ENCODE measurements at regions not wholly inside any gene's neighbourhood (a gene's known extent, or its start where the extent isn't known, plus 50 kb on each side); places are given as distances from the start of the nearest gene placed in this dataset.

DNA sequence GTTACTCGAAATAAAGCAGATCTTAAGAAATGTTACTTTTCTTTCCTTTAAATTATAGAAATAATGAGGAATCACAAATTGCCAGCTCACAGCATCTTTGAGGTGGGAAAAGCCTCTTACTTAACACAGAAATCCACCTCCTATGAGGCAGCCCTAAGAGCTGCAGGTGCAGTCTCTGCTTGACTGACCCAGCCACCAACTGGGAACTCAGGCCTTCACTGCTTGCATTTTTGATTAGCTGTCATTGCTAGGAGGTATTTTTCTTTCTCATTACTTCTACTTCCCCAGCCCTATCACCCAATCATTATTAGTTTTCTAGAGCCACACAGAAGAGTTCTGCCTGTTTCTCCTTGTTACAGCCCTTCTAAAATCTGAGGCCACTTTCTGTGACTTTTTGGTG is 416.5 kb upstream of the KLF4 start:
- ATAC-seq (no peak), DNase-seq (ENCODE audit: low read depth, low spot score) (no peak)
- intact Hi-C loops (cut with micrococcal nuclease), result no loop called here
- Histone ChIP-seq H3K9me3 (ENCODE audit: control insufficient read depth in 1 of 2, insufficient read depth in 1 of 2, low read depth in 1 of 2, low read length in 2 of 2) (no peaks in the 10 kb centered on the region), H3K27ac (ENCODE audit: low read depth, low read length) (no peak overlapping the region), H3K4me1 (ENCODE audit: control insufficient read depth in 1 of 2, insufficient read depth in 2 of 2, low read length in 2 of 2) (no peaks in the 10 kb centered on the region), H3K4me2 (ENCODE audit: low read length) (no peak overlapping the region), H3K79me2 (ENCODE audit: insufficient read depth, low read length) (no peaks in the 10 kb centered on the region), H4K20me1 (ENCODE audit: insufficient read depth) (no peaks in the 10 kb centered on the region), H2AFZ (ENCODE audit: low read depth, low read length, poor library complexity, severe bottlenecking) (no peak overlapping the region), H3K36me3 (ENCODE audit: control insufficient read depth in 1 of 2, insufficient read depth in 2 of 2, low read length in 2 of 2) (no peaks in the 10 kb centered on the region), H3K27me3 (ENCODE audit: insufficient read depth, low read length) (no peaks in the 10 kb centered on the region), H3K9me2 (ENCODE audit: insufficient read depth) (no peaks in the 10 kb centered on the region), H3K4me3 (replicated peaks in 1 of 2; ENCODE audit: low read depth in 1 of 2, low read length in 2 of 2) (no peak overlapping the region), H3K9ac (ENCODE audit: low read length) (no peak overlapping the region)
- no TSS peak for BruUV-seq (replicated peaks)
- ChIA-PET CTCF (no interaction called here), POLR2A (no interaction called here), RAD21 (ENCODE audit: low non-redundant PET in 1 of 2, low total read pairs in 2 of 2, uncharacterized antibody in 2 of 2, unreplicated experiment in 2 of 2) (no interaction called here)
- TF ChIP-seq, protein P1, sequence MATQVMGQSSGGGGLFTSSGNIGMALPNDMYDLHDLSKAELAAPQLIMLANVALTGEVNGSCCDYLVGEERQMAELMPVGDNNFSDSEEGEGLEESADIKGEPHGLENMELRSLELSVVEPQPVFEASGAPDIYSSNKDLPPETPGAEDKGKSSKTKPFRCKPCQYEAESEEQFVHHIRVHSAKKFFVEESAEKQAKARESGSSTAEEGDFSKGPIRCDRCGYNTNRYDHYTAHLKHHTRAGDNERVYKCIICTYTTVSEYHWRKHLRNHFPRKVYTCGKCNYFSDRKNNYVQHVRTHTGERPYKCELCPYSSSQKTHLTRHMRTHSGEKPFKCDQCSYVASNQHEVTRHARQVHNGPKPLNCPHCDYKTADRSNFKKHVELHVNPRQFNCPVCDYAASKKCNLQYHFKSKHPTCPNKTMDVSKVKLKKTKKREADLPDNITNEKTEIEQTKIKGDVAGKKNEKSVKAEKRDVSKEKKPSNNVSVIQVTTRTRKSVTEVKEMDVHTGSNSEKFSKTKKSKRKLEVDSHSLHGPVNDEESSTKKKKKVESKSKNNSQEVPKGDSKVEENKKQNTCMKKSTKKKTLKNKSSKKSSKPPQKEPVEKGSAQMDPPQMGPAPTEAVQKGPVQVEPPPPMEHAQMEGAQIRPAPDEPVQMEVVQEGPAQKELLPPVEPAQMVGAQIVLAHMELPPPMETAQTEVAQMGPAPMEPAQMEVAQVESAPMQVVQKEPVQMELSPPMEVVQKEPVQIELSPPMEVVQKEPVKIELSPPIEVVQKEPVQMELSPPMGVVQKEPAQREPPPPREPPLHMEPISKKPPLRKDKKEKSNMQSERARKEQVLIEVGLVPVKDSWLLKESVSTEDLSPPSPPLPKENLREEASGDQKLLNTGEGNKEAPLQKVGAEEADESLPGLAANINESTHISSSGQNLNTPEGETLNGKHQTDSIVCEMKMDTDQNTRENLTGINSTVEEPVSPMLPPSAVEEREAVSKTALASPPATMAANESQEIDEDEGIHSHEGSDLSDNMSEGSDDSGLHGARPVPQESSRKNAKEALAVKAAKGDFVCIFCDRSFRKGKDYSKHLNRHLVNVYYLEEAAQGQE (IDR thresholded peaks at IDR 0.05; ENCODE audit: low read depth), result no peak
- TF ChIP-seq SP1 (IDR thresholded peaks at IDR 0.05; ENCODE audit: low read depth), result no peak
- no peak for TF ChIP-seq CBX3 (IDR thresholded peaks at IDR 0.05; ENCODE audit: low read depth)
- TF ChIP-seq TCF7L2 (IDR thresholded peaks at IDR 0.05; ENCODE audit: borderline replicate concordance, extremely low read depth, insufficient read depth, insufficient read length), result no peak
- no peak for TF ChIP-seq RAD21 (IDR thresholded peaks at IDR 0.05; ENCODE audit: low read depth)
- TF ChIP-seq, protein P2, sequence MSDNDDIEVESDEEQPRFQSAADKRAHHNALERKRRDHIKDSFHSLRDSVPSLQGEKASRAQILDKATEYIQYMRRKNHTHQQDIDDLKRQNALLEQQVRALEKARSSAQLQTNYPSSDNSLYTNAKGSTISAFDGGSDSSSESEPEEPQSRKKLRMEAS (IDR thresholded peaks at IDR 0.05), result no peak
- TF ChIP-seq POLR2AphosphoS5 (IDR thresholded peaks at IDR 0.05; ENCODE audit: low read depth, low read length), result no peak
- no peak for TF ChIP-seq ELF1 (IDR thresholded peaks at IDR 0.05; ENCODE audit: borderline replicate concordance, low read depth)
- no peak for TF ChIP-seq SIN3A (IDR thresholded peaks at IDR 0.05; ENCODE audit: low read depth)
- TF ChIP-seq EZH2 (IDR thresholded peaks at IDR 0.05), result no peak
- TF ChIP-seq, protein P3, sequence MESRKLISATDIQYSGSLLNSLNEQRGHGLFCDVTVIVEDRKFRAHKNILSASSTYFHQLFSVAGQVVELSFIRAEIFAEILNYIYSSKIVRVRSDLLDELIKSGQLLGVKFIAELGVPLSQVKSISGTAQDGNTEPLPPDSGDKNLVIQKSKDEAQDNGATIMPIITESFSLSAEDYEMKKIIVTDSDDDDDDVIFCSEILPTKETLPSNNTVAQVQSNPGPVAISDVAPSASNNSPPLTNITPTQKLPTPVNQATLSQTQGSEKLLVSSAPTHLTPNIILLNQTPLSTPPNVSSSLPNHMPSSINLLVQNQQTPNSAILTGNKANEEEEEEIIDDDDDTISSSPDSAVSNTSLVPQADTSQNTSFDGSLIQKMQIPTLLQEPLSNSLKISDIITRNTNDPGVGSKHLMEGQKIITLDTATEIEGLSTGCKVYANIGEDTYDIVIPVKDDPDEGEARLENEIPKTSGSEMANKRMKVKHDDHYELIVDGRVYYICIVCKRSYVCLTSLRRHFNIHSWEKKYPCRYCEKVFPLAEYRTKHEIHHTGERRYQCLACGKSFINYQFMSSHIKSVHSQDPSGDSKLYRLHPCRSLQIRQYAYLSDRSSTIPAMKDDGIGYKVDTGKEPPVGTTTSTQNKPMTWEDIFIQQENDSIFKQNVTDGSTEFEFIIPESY (IDR thresholded peaks at IDR 0.05; ENCODE audit: extremely low read depth, insufficient replicate concordance, low read length), result no peak
- TF ChIP-seq FOSL1 (IDR thresholded peaks at IDR 0.05; ENCODE audit: low read depth), result no peak
- no peak for TF ChIP-seq JUND (IDR thresholded peaks at IDR 0.05)
- TF ChIP-seq, protein P4, sequence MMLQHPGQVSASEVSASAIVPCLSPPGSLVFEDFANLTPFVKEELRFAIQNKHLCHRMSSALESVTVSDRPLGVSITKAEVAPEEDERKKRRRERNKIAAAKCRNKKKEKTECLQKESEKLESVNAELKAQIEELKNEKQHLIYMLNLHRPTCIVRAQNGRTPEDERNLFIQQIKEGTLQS (IDR thresholded peaks at IDR 0.05), result no peak
- no peak for TF ChIP-seq YY1 (IDR thresholded peaks at IDR 0.05; ENCODE audit: extremely low read depth, insufficient replicate concordance, low read depth, low read length)
- TF ChIP-seq, protein P5, sequence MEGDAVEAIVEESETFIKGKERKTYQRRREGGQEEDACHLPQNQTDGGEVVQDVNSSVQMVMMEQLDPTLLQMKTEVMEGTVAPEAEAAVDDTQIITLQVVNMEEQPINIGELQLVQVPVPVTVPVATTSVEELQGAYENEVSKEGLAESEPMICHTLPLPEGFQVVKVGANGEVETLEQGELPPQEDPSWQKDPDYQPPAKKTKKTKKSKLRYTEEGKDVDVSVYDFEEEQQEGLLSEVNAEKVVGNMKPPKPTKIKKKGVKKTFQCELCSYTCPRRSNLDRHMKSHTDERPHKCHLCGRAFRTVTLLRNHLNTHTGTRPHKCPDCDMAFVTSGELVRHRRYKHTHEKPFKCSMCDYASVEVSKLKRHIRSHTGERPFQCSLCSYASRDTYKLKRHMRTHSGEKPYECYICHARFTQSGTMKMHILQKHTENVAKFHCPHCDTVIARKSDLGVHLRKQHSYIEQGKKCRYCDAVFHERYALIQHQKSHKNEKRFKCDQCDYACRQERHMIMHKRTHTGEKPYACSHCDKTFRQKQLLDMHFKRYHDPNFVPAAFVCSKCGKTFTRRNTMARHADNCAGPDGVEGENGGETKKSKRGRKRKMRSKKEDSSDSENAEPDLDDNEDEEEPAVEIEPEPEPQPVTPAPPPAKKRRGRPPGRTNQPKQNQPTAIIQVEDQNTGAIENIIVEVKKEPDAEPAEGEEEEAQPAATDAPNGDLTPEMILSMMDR (IDR thresholded peaks at IDR 0.05 in 2 of 3, conservative IDR thresholded peaks at IDR 0.05 in 1 of 3; ENCODE audit: borderline replicate concordance in 1 of 3, insufficient read depth in 1 of 3, low read depth in 2 of 3, low read length in 2 of 3), result no peak
- TF ChIP-seq CEBPB (IDR thresholded peaks at IDR 0.05; ENCODE audit: low read depth), result no peak
- no peak for TF ChIP-seq ZFX (IDR thresholded peaks at IDR 0.05)

Data from HCT116 (cell line).